Endodermal cell (in vitro differentiated cells): ENCODE measurements at regions not wholly inside any gene's neighbourhood (a gene's known extent, or its start where the extent isn't known, plus 50 kb on each side); places are given as distances from the start of the nearest gene placed in this dataset.

Source experiments
- DNase-seq: peaks from one replicate; pipeline ENCODE4 v3.0.0-alpha.2; 2017
- H3K27ac ChIP-seq: 2 replicates; pipeline ENCODE4 v1.5.1; 2013; ENCODE audit warnings: mild to moderate bottlenecking, low read depth, low read length, moderate library complexity
- H3K27me3 ChIP-seq: 2 replicates; pipeline ENCODE4 v1.6.1; 2013; ENCODE audit warnings: mild to moderate bottlenecking, low read length, moderate library complexity; ENCODE audit not compliant: insufficient read depth, control insufficient read depth, poor library complexity, severe bottlenecking
- H3K36me3 ChIP-seq: 2 replicates; pipeline ENCODE4 v1.7.0; 2013; ENCODE audit warnings: mild to moderate bottlenecking, low read length, moderate library complexity; ENCODE audit not compliant: control insufficient read depth, insufficient read depth
- H3K4me1 ChIP-seq: one replicate; pipeline ENCODE4 v1.7.0; 2013; ENCODE audit warnings: low read length; ENCODE audit not compliant: control insufficient read depth, insufficient read depth
- H3K4me3 ChIP-seq: 2 replicates; pipeline ENCODE4 v1.5.1; 2013; ENCODE audit warnings: mild to moderate bottlenecking, low read length, moderate library complexity
- H3K9ac ChIP-seq: 2 replicates; pipeline ENCODE4 v1.6.1; 2013; ENCODE audit warnings: mild to moderate bottlenecking, low read length, moderate library complexity; ENCODE audit not compliant: poor library complexity, severe bottlenecking; ENCODE audit errors: extremely low read depth
- H3K9me3 ChIP-seq: 2 replicates; pipeline ENCODE4 v1.6.1; 2013; ENCODE audit warnings: mild to moderate bottlenecking, low read length, moderate library complexity; ENCODE audit not compliant: control insufficient read depth
- H3K27ac Mint-ChIP-seq: 2 replicates; pipeline ENCODE4 v1.8.0; 2020; ENCODE audit warnings: mixed read lengths
- H3K27me3 Mint-ChIP-seq: 2 replicates; pipeline ENCODE4 v1.8.0; 2021; ENCODE audit warnings: mild to moderate bottlenecking, mixed read lengths; ENCODE audit not compliant: insufficient read depth
- H3K36me3 Mint-ChIP-seq: 2 replicates; pipeline ENCODE4 v1.8.0; 2020; ENCODE audit warnings: low read depth, mixed read lengths
- H3K4me1 Mint-ChIP-seq: 2 replicates; pipeline ENCODE4 v1.8.0; 2020; ENCODE audit warnings: mixed read lengths
- H3K4me3 Mint-ChIP-seq: 2 replicates; pipeline ENCODE4 v1.8.0; 2020; ENCODE audit warnings: mild to moderate bottlenecking, moderate library complexity, mixed read lengths
- H3K9me3 Mint-ChIP-seq: 2 replicates; pipeline ENCODE4 v1.8.0; 2020; ENCODE audit warnings: mild to moderate bottlenecking, mixed read lengths
- WGBS, 2 experiments: methylation state at CpG; one replicate each; pipeline versions ENCODE4 v1.1.5 to v1.1.7; 2013; ENCODE audit warnings: missing lambda C conversion rate in 2 of 2, mixed read lengths in 1 of 2; ENCODE audit not compliant: insufficient coverage in 1 of 2, insufficient read length in 1 of 2; 5-methylcytosine and 5-hydroxymethylcytosine counted together
- TF ChIP-seq, protein P1 (sequence below): fragments of 200-600 bp; sonication (generic); conservative IDR thresholded peaks from 2 replicates; pipeline ENCODE4 v1.5.0; 2021; ENCODE audit warnings: antibody characterized with exemption, mild to moderate bottlenecking

GRCh38 chr13:34070006-34070405 is 252.1 kb downstream of the RFC3 start:
- Mint-ChIP-seq H3K4me1 (peaks cover 13% of the 10 kb centered on the region), H3K9me3 (peaks cover 12% of the 10 kb centered on the region), H3K4me3 (no peak overlapping the region), H3K27me3 (no peaks in the 10 kb centered on the region), H3K27ac (no peak overlapping the region), H3K36me3 (no peaks in the 10 kb centered on the region)
- H3K4me3 ChIP-seq: no peak overlapping the region
- peaks cover 4% of the 10 kb centered on the region for H3K4me1 ChIP-seq
- H3K9me3 ChIP-seq: peaks cover 23% of the 10 kb centered on the region
- no peak overlapping the region for H3K9ac ChIP-seq
- H3K27me3 ChIP-seq: no peaks in the 10 kb centered on the region
- H3K27ac ChIP-seq: no peak overlapping the region
- TF ChIP-seq, protein P1, sequence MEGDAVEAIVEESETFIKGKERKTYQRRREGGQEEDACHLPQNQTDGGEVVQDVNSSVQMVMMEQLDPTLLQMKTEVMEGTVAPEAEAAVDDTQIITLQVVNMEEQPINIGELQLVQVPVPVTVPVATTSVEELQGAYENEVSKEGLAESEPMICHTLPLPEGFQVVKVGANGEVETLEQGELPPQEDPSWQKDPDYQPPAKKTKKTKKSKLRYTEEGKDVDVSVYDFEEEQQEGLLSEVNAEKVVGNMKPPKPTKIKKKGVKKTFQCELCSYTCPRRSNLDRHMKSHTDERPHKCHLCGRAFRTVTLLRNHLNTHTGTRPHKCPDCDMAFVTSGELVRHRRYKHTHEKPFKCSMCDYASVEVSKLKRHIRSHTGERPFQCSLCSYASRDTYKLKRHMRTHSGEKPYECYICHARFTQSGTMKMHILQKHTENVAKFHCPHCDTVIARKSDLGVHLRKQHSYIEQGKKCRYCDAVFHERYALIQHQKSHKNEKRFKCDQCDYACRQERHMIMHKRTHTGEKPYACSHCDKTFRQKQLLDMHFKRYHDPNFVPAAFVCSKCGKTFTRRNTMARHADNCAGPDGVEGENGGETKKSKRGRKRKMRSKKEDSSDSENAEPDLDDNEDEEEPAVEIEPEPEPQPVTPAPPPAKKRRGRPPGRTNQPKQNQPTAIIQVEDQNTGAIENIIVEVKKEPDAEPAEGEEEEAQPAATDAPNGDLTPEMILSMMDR: no peak
- DNase-seq: no peak
- no peaks in the 10 kb centered on the region for H3K36me3 ChIP-seq

GRCh38 chr13:34070544-34071303 is 252.8 kb downstream of the RFC3 start:
- peaks cover 10% of the 10 kb centered on the region for H3K4me1 Mint-ChIP-seq
- no peaks in the 10 kb centered on the region for H3K36me3 Mint-ChIP-seq
- no peak overlapping the region for H3K27ac Mint-ChIP-seq

DNA sequence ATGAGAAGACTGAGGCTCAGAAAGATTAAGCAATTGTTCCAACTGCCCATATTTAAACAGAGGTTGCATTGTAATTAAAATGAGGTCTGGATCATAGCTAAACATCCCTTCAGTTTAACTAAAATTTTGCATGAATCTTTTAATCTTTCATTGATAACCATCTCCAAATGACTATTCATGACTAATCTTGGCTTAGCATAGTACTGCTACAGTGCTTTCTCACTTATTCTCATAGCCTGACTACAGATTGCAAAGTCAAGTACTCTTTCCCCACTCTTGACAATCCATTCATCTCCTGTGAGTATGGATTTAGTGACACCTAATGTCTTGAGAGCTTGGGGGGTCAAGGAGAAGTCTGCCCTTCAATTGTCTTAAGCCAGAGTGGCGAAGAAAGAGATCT is 258.4 kb downstream of the RFC3 start:
- TF ChIP-seq, protein P1: no peak
- no peaks in the 10 kb centered on the region for H3K27me3 Mint-ChIP-seq
- DNase-seq: no peak
- H3K36me3 Mint-ChIP-seq: no peaks in the 10 kb centered on the region
- no peaks in the 10 kb centered on the region for H3K27me3 ChIP-seq
- H3K27ac ChIP-seq: no peak overlapping the region
- no peaks in the 10 kb centered on the region for H3K36me3 ChIP-seq
- H3K9ac ChIP-seq: no peak overlapping the region
- no peak overlapping the region for H3K4me3 Mint-ChIP-seq
- H3K4me3 ChIP-seq: no peak overlapping the region
- H3K4me1 Mint-ChIP-seq: peaks cover 8% of the 10 kb centered on the region
- H3K9me3 ChIP-seq: no peaks in the 10 kb centered on the region
- H3K27ac Mint-ChIP-seq: no peak overlapping the region
- no peaks in the 10 kb centered on the region for H3K9me3 Mint-ChIP-seq
- whole genome bisulfite sequencing, 2 experiments: 77% methylated on average over 1 of the region's 1 CpG; no CpG with 5 or more reads in 1 of the 2 experiments
- peaks cover 6% of the 10 kb centered on the region for H3K4me1 ChIP-seq

More at GRCh38 chr13:34070544-34071303, 252.8 kb downstream of the RFC3 start:
- Histone ChIP-seq H3K27ac (no peak overlapping the region), H3K4me1 (peaks cover 4% of the 10 kb centered on the region), H3K4me3 (no peak overlapping the region), H3K9me3 (peaks cover 22% of the 10 kb centered on the region), H3K36me3 (no peaks in the 10 kb centered on the region), H3K27me3 (no peaks in the 10 kb centered on the region), H3K9ac (no peak overlapping the region)
- H3K27me3 Mint-ChIP-seq: no peaks in the 10 kb centered on the region
- no peak overlapping the region for H3K4me3 Mint-ChIP-seq
- TF ChIP-seq, protein P1: no peak
- no peak for DNase-seq
- 93 to 94% methylated on average over 2 of the region's 2 CpGs for WGBS, 2 experiments
- H3K9me3 Mint-ChIP-seq: peaks cover 12% of the 10 kb centered on the region
